ENCODE measurements at regions not wholly inside any gene's neighbourhood (a gene's known extent, or its start where the extent isn't known, plus 50 kb on each side); places are given as distances from the start of the nearest gene placed in this dataset.
A peak's percentile ranks its signal among the peaks of the same experiment; 100 is the strongest.
"Not testable (repeated sequence)": the region's sequence is repeated elsewhere in the genome, so short reads cannot be mapped to it uniquely, and the experiment has no call there.

GRCh38 chr12:88921434-88921833 lies 341.2 kb upstream of the KITLG start:
- TF ChIP-seq POLR2AphosphoS5 (IDR thresholded peaks at IDR 0.05; ENCODE audit: low read depth, low read length), result no peak
- TF ChIP-seq TAF1 (IDR thresholded peaks at IDR 0.05; ENCODE audit: borderline replicate concordance, low read depth, low read length), result no peak
- no peak for TF ChIP-seq POLR2A (IDR thresholded peaks at IDR 0.05; ENCODE audit: low read depth, low read length)
- no peak for FAIRE-seq
- DNase-seq (ENCODE audit: insufficient read length), result no peak

GRCh38 chr12:88918161-88918560 lies 337.9 kb upstream of the KITLG start:
- FAIRE-seq (no peak), DNase-seq (ENCODE audit: insufficient read length) (no peak)
- TF ChIP-seq TAF1 (IDR thresholded peaks at IDR 0.05; ENCODE audit: borderline replicate concordance, low read depth, low read length) (no peak), POLR2AphosphoS5 (IDR thresholded peaks at IDR 0.05; ENCODE audit: low read depth, low read length) (no peak), POLR2A (IDR thresholded peaks at IDR 0.05; ENCODE audit: low read depth, low read length) (no peak)

- no peak for TF ChIP-seq POLR2AphosphoS5 (IDR thresholded peaks at IDR 0.05; ENCODE audit: low read depth, low read length)
- no peak for TF ChIP-seq TAF1 (IDR thresholded peaks at IDR 0.05; ENCODE audit: borderline replicate concordance, low read depth, low read length)
- TF ChIP-seq POLR2A (IDR thresholded peaks at IDR 0.05; ENCODE audit: low read depth, low read length), result no peak
- FAIRE-seq (no peak), DNase-seq (ENCODE audit: insufficient read length) (no peak)
Observed at GRCh38 chr12:88914967-88915366, 334.7 kb upstream of the KITLG start.

- TF ChIP-seq POLR2AphosphoS5 (IDR thresholded peaks at IDR 0.05; ENCODE audit: low read depth, low read length) (no peak), POLR2A (IDR thresholded peaks at IDR 0.05; ENCODE audit: low read depth, low read length) (no peak), TAF1 (IDR thresholded peaks at IDR 0.05; ENCODE audit: borderline replicate concordance, low read depth, low read length) (no peak)
- FAIRE-seq (no peak), DNase-seq (ENCODE audit: insufficient read length) (no peak)
Observed at GRCh38 chr12:88909510-88909909, 329.2 kb upstream of the KITLG start.

- DNase-seq (ENCODE audit: insufficient read length) (no peak), FAIRE-seq (no peak)
- TF ChIP-seq POLR2AphosphoS5 (IDR thresholded peaks at IDR 0.05; ENCODE audit: low read depth, low read length) (no peak), POLR2A (IDR thresholded peaks at IDR 0.05; ENCODE audit: low read depth, low read length) (no peak), TAF1 (IDR thresholded peaks at IDR 0.05; ENCODE audit: borderline replicate concordance, low read depth, low read length) (no peak)
Observed at GRCh38 chr12:88908345-88908744, 328.1 kb upstream of the KITLG start.

- TF ChIP-seq TAF1 (IDR thresholded peaks at IDR 0.05; ENCODE audit: borderline replicate concordance, low read depth, low read length) (no peak), POLR2A (IDR thresholded peaks at IDR 0.05; ENCODE audit: low read depth, low read length) (no peak), POLR2AphosphoS5 (IDR thresholded peaks at IDR 0.05; ENCODE audit: low read depth, low read length) (no peak)
- FAIRE-seq (no peak), DNase-seq (ENCODE audit: insufficient read length) (no peak)
Observed at GRCh38 chr12:88904705-88905104, 324.4 kb upstream of the KITLG start.

GRCh38 chr12:88903333-88903732 lies 323.1 kb upstream of the KITLG start:
- TF ChIP-seq POLR2A (IDR thresholded peaks at IDR 0.05; ENCODE audit: low read depth, low read length) (no peak), TAF1 (IDR thresholded peaks at IDR 0.05; ENCODE audit: borderline replicate concordance, low read depth, low read length) (no peak), POLR2AphosphoS5 (IDR thresholded peaks at IDR 0.05; ENCODE audit: low read depth, low read length) (no peak)
- FAIRE-seq (peak; percentile 38), DNase-seq (ENCODE audit: insufficient read length) (no peak)

- DNase-seq (ENCODE audit: insufficient read length) (no peak), FAIRE-seq (peak; percentile 40)
- no peak for TF ChIP-seq POLR2A (IDR thresholded peaks at IDR 0.05; ENCODE audit: low read depth, low read length)
- TF ChIP-seq TAF1 (IDR thresholded peaks at IDR 0.05; ENCODE audit: borderline replicate concordance, low read depth, low read length), result no peak
Observed at GRCh38 chr12:88897723-88898122, 317.5 kb upstream of the KITLG start.

GRCh38 chr12:88896958-88897357 lies 316.7 kb upstream of the KITLG start:
- FAIRE-seq, result no peak
- TF ChIP-seq POLR2AphosphoS5 (IDR thresholded peaks at IDR 0.05; ENCODE audit: low read depth, low read length), result no peak
- TF ChIP-seq POLR2A (IDR thresholded peaks at IDR 0.05; ENCODE audit: low read depth, low read length), result no peak
- no peak for TF ChIP-seq TAF1 (IDR thresholded peaks at IDR 0.05; ENCODE audit: borderline replicate concordance, low read depth, low read length)
- no peak for DNase-seq (ENCODE audit: insufficient read length)

- TF ChIP-seq POLR2AphosphoS5 (IDR thresholded peaks at IDR 0.05; ENCODE audit: low read depth, low read length) (no peak), TAF1 (IDR thresholded peaks at IDR 0.05; ENCODE audit: borderline replicate concordance, low read depth, low read length) (no peak), POLR2A (IDR thresholded peaks at IDR 0.05; ENCODE audit: low read depth, low read length) (no peak)
- no peak for FAIRE-seq
- DNase-seq (ENCODE audit: insufficient read length), result no peak
Observed at GRCh38 chr12:88895634-88896033, 315.4 kb upstream of the KITLG start.

- DNase-seq (ENCODE audit: insufficient read length), result no peak
- no peak for TF ChIP-seq POLR2A (IDR thresholded peaks at IDR 0.05; ENCODE audit: low read depth, low read length)
- no peak for FAIRE-seq
Observed at GRCh38 chr12:88893801-88894200, 313.5 kb upstream of the KITLG start.

GRCh38 chr12:88891434-88891833 lies 311.2 kb upstream of the KITLG start:
- FAIRE-seq, result peak; percentile 42
- not testable (repeated sequence) for DNase-seq (ENCODE audit: insufficient read length)

- no peak for TF ChIP-seq TAF1 (IDR thresholded peaks at IDR 0.05; ENCODE audit: borderline replicate concordance, low read depth, low read length)
- TF ChIP-seq POLR2A (IDR thresholded peaks at IDR 0.05; ENCODE audit: low read depth, low read length), result no peak
- TF ChIP-seq POLR2AphosphoS5 (IDR thresholded peaks at IDR 0.05; ENCODE audit: low read depth, low read length), result no peak
- FAIRE-seq (no peak), DNase-seq (ENCODE audit: insufficient read length) (no peak)
Observed at GRCh38 chr12:88889326-88890110, 309.2 kb upstream of the KITLG start.

Measured in GM12892 (cell line).